A549 (cell line): ENCODE measurements at regions not wholly inside any gene's neighbourhood (a gene's known extent, or its start where the extent isn't known, plus 50 kb on each side); places are given as distances from the start of the nearest gene placed in this dataset.

Source experiments
- ATAC-seq, 2 experiments: fragments of 200-7000 bp in 1 of 2; fragments of >200 bp in 1 of 2; cut with Nextera tagmentation in 1 of 2; cut with Tn5 transposase in 1 of 2; 3 replicates each; pipeline versions ENCODE4 v1.8.0 to v1.9.1; 2018 to 2020; ENCODE audit warnings: mild to moderate bottlenecking in 1 of 2, moderate library complexity in 1 of 2
- CTCF ChIA-PET: fragments of 300-600 bp; sonication (Branson Sonifier 250); formaldehyde crosslinking; extraction: SDS; loops from one replicate; lab custom pipeline; 2021; ENCODE audit warnings: antibody characterized with exemption, inconsistent platforms; lab: Yijun Ruan, JAX
- POLR2A ChIA-PET: fragments of 350-600 bp; formaldehyde crosslinking; extraction: SDS; loops from one replicate; lab custom pipeline; 2021; ENCODE audit warnings: antibody characterized with exemption, inconsistent platforms; lab: Yijun Ruan, JAX
- DNase-seq, 2 experiments: peaks; one replicate each; pipeline versions ENCODE4 v3.0.0 to v3.0.0-alpha.2; 2011 to 2016; ENCODE audit warnings: low read depth in 1 of 2, low spot score in 1 of 2
- FAIRE-seq: peaks from 2 replicates; lab custom pipeline; 2011; peaks lifted over from hg19 to GRCh38; lab: Jason Lieb, UNC
- H3K27ac ChIP-seq, 2 experiments: fragments of >200 bp; sonication (Bioruptor Twin); formaldehyde crosslinking; 3 replicates each; pipeline ENCODE4 v1.5.1; 2016 to 2017
- H3K4me1 ChIP-seq: fragments of >200 bp; sonication (Bioruptor Twin); formaldehyde crosslinking; 3 replicates; pipeline ENCODE4 v1.6.1; 2016
- H3K4me2 ChIP-seq: fragments of >200 bp; sonication (Bioruptor Twin); formaldehyde crosslinking; 3 replicates; pipeline ENCODE4 v1.6.1; 2016
- H3K4me3 ChIP-seq: fragments of >200 bp; sonication (Bioruptor Twin); formaldehyde crosslinking; 3 replicates; pipeline ENCODE4 v1.5.1; 2016
- H3K9me3 ChIP-seq: fragments of >200 bp; sonication (Bioruptor Twin); formaldehyde crosslinking; 3 replicates; pipeline ENCODE4 v1.6.1; 2016
- BCL3 ChIP-seq: fragments of >200 bp; sonication (Bioruptor Twin); formaldehyde crosslinking; IDR thresholded peaks from 3 replicates; pipeline ENCODE4 v1.6.1; 2016
- BHLHE40 ChIP-seq: IDR thresholded peaks from 2 replicates; pipeline ENCODE4 v1.6.1; 2012; ENCODE audit warnings: low read depth, low read length, inconsistent platforms
- CBX2 ChIP-seq: fragments of 200-600 bp; sonication (generic); IDR thresholded peaks from 2 replicates; pipeline ENCODE4 v1.6.1; 2016; ENCODE audit warnings: low read depth, mild to moderate bottlenecking, borderline replicate concordance
- CEBPB ChIP-seq, 2 experiments: fragments of >200 bp in 1 of 2; sonication (Bioruptor Twin) in 1 of 2; formaldehyde crosslinking in 1 of 2; IDR thresholded peaks; 2 replicates each; pipeline ENCODE4 v1.6.1; 2012 to 2016
- CHD2 ChIP-seq: fragments of 150-350 bp; IDR thresholded peaks from 2 replicates; pipeline ENCODE4 v1.6.1; 2014; ENCODE audit warnings: low read length; ENCODE audit not compliant: partially characterized antibody
- CTCF ChIP-seq: fragments of >200 bp; sonication (Bioruptor Twin); formaldehyde crosslinking; IDR thresholded peaks from 3 replicates; pipeline ENCODE4 v1.5.1; 2016
- E2F6 ChIP-seq: IDR thresholded peaks from 2 replicates; pipeline ENCODE4 v1.6.1; 2012; ENCODE audit warnings: low read depth, borderline replicate concordance
- EHF ChIP-seq: fragments of 250-450 bp; sonication (Bioruptor Pico); IDR thresholded peaks from 2 replicates; pipeline ENCODE4 v1.5.0; 2020; ENCODE audit warnings: mild to moderate bottlenecking
- ESRRA ChIP-seq: fragments of 150-350 bp; IDR thresholded peaks from 2 replicates; pipeline ENCODE4 v1.6.1; 2014; ENCODE audit warnings: mild to moderate bottlenecking, low read length, borderline replicate concordance
- FOSL2 ChIP-seq, 2 experiments: fragments of 450-650 bp in 1 of 2; fragments of >200 bp in 1 of 2; sonication (Bioruptor Twin) in 1 of 2; formaldehyde crosslinking; IDR thresholded peaks; 2 replicates each; pipeline versions ENCODE4 v1.5.0 to v1.6.1; 2016 to 2020; ENCODE audit warnings: mild to moderate bottlenecking in 1 of 2, moderate library complexity in 1 of 2
- HDAC2 ChIP-seq: fragments of 200-600 bp; sonication (generic); IDR thresholded peaks from 2 replicates; pipeline ENCODE4 v1.6.1; 2016
- HEYL ChIP-seq: fragments of 250-450 bp; sonication (Bioruptor Pico); IDR thresholded peaks from 2 replicates; pipeline ENCODE4 v1.8.0; 2021; ENCODE audit warnings: mild to moderate bottlenecking, moderate library complexity
- HMGXB4 ChIP-seq: fragments of 250-450 bp; sonication (Bioruptor Pico); IDR thresholded peaks from 2 replicates; pipeline ENCODE4 v1.5.0; 2021; ENCODE audit warnings: mild to moderate bottlenecking, moderate library complexity, borderline replicate concordance
- MAX ChIP-seq: IDR thresholded peaks from 2 replicates; pipeline ENCODE4 v1.6.1; 2012
- NFE2L2 ChIP-seq: fragments of 150-350 bp; conservative IDR thresholded peaks from 2 replicates; pipeline ENCODE4 v1.6.1; 2014; ENCODE audit warnings: low read length
- PHF8 ChIP-seq: fragments of 200-600 bp; sonication (generic); IDR thresholded peaks from 2 replicates; pipeline ENCODE4 v1.6.1; 2016; ENCODE audit warnings: low read depth, mild to moderate bottlenecking, antibody characterized with exemption, moderate library complexity, borderline replicate concordance
- RFX5 ChIP-seq: fragments of 450-650 bp; IDR thresholded peaks from 2 replicates; pipeline ENCODE4 v1.7.1; 2014; ENCODE audit warnings: antibody characterized with exemption, mild to moderate bottlenecking, moderate library complexity
- RNF2 ChIP-seq: fragments of 200-600 bp; sonication (generic); IDR thresholded peaks from 2 replicates; pipeline ENCODE4 v1.6.1; 2016; ENCODE audit warnings: low read depth, mild to moderate bottlenecking, antibody characterized with exemption, moderate library complexity, borderline replicate concordance
- USF2 ChIP-seq: fragments of 450-650 bp; IDR thresholded peaks from 2 replicates; pipeline ENCODE4 v1.6.1; 2014; ENCODE audit warnings: antibody characterized with exemption
- ZC3H11A ChIP-seq: fragments of 450-650 bp; IDR thresholded peaks from 2 replicates; pipeline ENCODE4 v1.6.1; 2014; ENCODE audit warnings: antibody characterized with exemption, mild to moderate bottlenecking
- ZNF302 ChIP-seq: fragments of 250-450 bp; sonication (Bioruptor Pico); IDR thresholded peaks from 2 replicates; pipeline ENCODE4 v1.9.0; 2021; ENCODE audit warnings: inconsistent platforms, mild to moderate bottlenecking, moderate library complexity
- ZSCAN20 ChIP-seq: fragments of 250-450 bp; sonication (Bioruptor Pico); IDR thresholded peaks from 2 replicates; pipeline ENCODE4 v1.8.0; 2022; ENCODE audit warnings: mild to moderate bottlenecking, moderate library complexity
- WGBS: methylation state at CpG from one replicate; pipeline ENCODE4 v1.1.6; 2017; ENCODE audit errors: missing lambda C conversion rate; 5-methylcytosine and 5-hydroxymethylcytosine counted together
- TF ChIP-seq, protein P1 (sequence below): fragments of 150-350 bp; IDR thresholded peaks from 2 replicates; pipeline ENCODE4 v1.6.1; 2014; ENCODE audit warnings: low read depth, mild to moderate bottlenecking, low read length
- TF ChIP-seq, protein P2 (sequence below): fragments of 250-450 bp; sonication (Bioruptor Pico); IDR thresholded peaks from 2 replicates; pipeline ENCODE4 v1.5.0; 2020; ENCODE audit warnings: low read depth, mild to moderate bottlenecking, moderate library complexity

- no peak for DNase-seq
- no peak overlapping the region for H3K4me3 ChIP-seq
- ChIA-PET POLR2A (no interaction called here), CTCF (no interaction called here)
- no peaks in the 10 kb centered on the region for H3K4me1 ChIP-seq
- no peak for ATAC-seq
- no peaks in the 10 kb centered on the region for H3K9me3 ChIP-seq
- TF ChIP-seq RNF2 (no peak), BHLHE40 (no peak), ZC3H11A (no peak), ZNF302 (CRISPR knock-in tag) (no peak), HDAC2 (no peak)
- TF ChIP-seq, protein P1, sequence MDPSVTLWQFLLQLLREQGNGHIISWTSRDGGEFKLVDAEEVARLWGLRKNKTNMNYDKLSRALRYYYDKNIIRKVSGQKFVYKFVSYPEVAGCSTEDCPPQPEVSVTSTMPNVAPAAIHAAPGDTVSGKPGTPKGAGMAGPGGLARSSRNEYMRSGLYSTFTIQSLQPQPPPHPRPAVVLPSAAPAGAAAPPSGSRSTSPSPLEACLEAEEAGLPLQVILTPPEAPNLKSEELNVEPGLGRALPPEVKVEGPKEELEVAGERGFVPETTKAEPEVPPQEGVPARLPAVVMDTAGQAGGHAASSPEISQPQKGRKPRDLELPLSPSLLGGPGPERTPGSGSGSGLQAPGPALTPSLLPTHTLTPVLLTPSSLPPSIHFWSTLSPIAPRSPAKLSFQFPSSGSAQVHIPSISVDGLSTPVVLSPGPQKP, result no peak
- FAIRE-seq, result no peak
- 21% methylated on average over 5 of the region's 6 CpGs for WGBS
- H3K27ac ChIP-seq, result no peak overlapping the region
- no peak overlapping the region for H3K4me2 ChIP-seq
Measured at GRCh38 chr21:38613686-38614085, 115.4 kb upstream of the ERG start.

- H3K9me3 ChIP-seq, result no peaks in the 10 kb centered on the region
- CTCF ChIA-PET, result no interaction called here
- TF ChIP-seq ZSCAN20 (CRISPR knock-in tag), result no peak
- no peak overlapping the region for H3K4me2 ChIP-seq
- no peaks in the 10 kb centered on the region for H3K4me1 ChIP-seq
- ATAC-seq (no peak), FAIRE-seq (no peak), DNase-seq (no peak)
- POLR2A ChIA-PET, result no interaction called here
- 30% methylated on average over 5 of the region's 5 CpGs for WGBS
- H3K27ac ChIP-seq, result no peak overlapping the region
- H3K4me3 ChIP-seq, result no peak overlapping the region
Measured at GRCh38 chr21:38614558-38614957, 116.3 kb upstream of the ERG start.

GRCh38 chr21:38619480-38619879 is 121.2 kb upstream of the ERG start:
- Histone ChIP-seq H3K4me2 (no peak overlapping the region), H3K4me3 (no peak overlapping the region), H3K4me1 (no peaks in the 10 kb centered on the region), H3K9me3 (no peaks in the 10 kb centered on the region), H3K27ac (no peak overlapping the region)
- DNase-seq (no peak), ATAC-seq (no peak), FAIRE-seq (no peak)
- TF ChIP-seq HMGXB4 (CRISPR knock-in tag), result no peak
- no peak for TF ChIP-seq CBX2
- TF ChIP-seq ESRRA, result no peak
- no peak for TF ChIP-seq CEBPB (IDR thresholded peaks at IDR 0.05)
- no peak for TF ChIP-seq NFE2L2
- TF ChIP-seq USF2, result no peak
- TF ChIP-seq RFX5, result no peak
- TF ChIP-seq CTCF, result no peak
- no peak for TF ChIP-seq E2F6
- TF ChIP-seq MAX, result no peak
- TF ChIP-seq PHF8, result no peak
- no peak for TF ChIP-seq EHF (CRISPR knock-in tag)
- no peak for TF ChIP-seq RNF2
- no peak for TF ChIP-seq BHLHE40
- TF ChIP-seq FOSL2 (IDR thresholded peaks at IDR 0.05), result no peak
- TF ChIP-seq FOSL2 (CRISPR knock-in tag; IDR thresholded peaks at IDR 0.05), result no peak
- TF ChIP-seq ZSCAN20 (CRISPR knock-in tag), result no peak
- no peak for TF ChIP-seq BCL3
- TF ChIP-seq CHD2, result no peak
- TF ChIP-seq, protein P2, sequence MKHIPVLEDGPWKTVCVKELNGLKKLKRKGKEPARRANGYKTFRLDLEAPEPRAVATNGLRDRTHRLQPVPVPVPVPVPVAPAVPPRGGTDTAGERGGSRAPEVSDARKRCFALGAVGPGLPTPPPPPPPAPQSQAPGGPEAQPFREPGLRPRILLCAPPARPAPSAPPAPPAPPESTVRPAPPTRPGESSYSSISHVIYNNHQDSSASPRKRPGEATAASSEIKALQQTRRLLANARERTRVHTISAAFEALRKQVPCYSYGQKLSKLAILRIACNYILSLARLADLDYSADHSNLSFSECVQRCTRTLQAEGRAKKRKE (CRISPR knock-in tag), result no peak
- TF ChIP-seq HEYL (CRISPR knock-in tag), result no peak
- POLR2A ChIA-PET, result no interaction called here
- CTCF ChIA-PET, result no interaction called here
- 65% methylated on average over 2 of the region's 2 CpGs for WGBS
